ENCODE measurements at regions not wholly inside any gene's neighbourhood (a gene's known extent, or its start where the extent isn't known, plus 50 kb on each side); places are given as distances from the start of the nearest gene placed in this dataset.

- Mint-ChIP-seq H3K4me3 (ENCODE audit: low read depth) (no peak overlapping the region), H3K27me3 (peaks cover 5% of the 10 kb centered on the region), H3K36me3 (ENCODE audit: insufficient read depth) (no peaks in the 10 kb centered on the region), H3K9me3 (ENCODE audit: low read depth) (no peaks in the 10 kb centered on the region), H3K4me1 (ENCODE audit: low read depth) (no peaks in the 10 kb centered on the region), H3K27ac (no peak overlapping the region)
- no peak for DNase-seq (ENCODE audit: low spot score, unreplicated experiment)
- TF ChIP-seq CTCF (IDR thresholded peaks at IDR 0.05; ENCODE audit: unreplicated experiment): no peak
Measured at GRCh38 chr4:108287834-108288413, 119.2 kb upstream of the LEF1 start.

GRCh38 chr4:108280072-108280471 lies 111.3 kb upstream of the LEF1 start:
- no peak for DNase-seq (ENCODE audit: low spot score, unreplicated experiment)
- Mint-ChIP-seq H3K27me3 (no peaks in the 10 kb centered on the region), H3K4me3 (ENCODE audit: low read depth) (no peak overlapping the region), H3K36me3 (ENCODE audit: insufficient read depth) (no peaks in the 10 kb centered on the region), H3K9me3 (ENCODE audit: low read depth) (no peaks in the 10 kb centered on the region), H3K27ac (no peak overlapping the region), H3K4me1 (ENCODE audit: low read depth) (no peaks in the 10 kb centered on the region)
- TF ChIP-seq CTCF (IDR thresholded peaks at IDR 0.05; ENCODE audit: unreplicated experiment): no peak

- Mint-ChIP-seq H3K27me3 (no peaks in the 10 kb centered on the region), H3K27ac (no peak overlapping the region), H3K36me3 (ENCODE audit: insufficient read depth) (no peaks in the 10 kb centered on the region), H3K4me1 (ENCODE audit: low read depth) (peaks cover under 1% of the 10 kb centered on the region), H3K4me3 (ENCODE audit: low read depth) (no peak overlapping the region), H3K9me3 (ENCODE audit: low read depth) (no peaks in the 10 kb centered on the region)
- TF ChIP-seq CTCF (IDR thresholded peaks at IDR 0.05; ENCODE audit: unreplicated experiment): no peak
- DNase-seq (ENCODE audit: low spot score, unreplicated experiment): no peak
Measured at GRCh38 chr4:108276690-108277089, 108.0 kb upstream of the LEF1 start.

GRCh38 chr4:108272986-108273385 lies 104.3 kb upstream of the LEF1 start:
- Mint-ChIP-seq H3K4me3 (ENCODE audit: low read depth) (no peak overlapping the region), H3K36me3 (ENCODE audit: insufficient read depth) (no peaks in the 10 kb centered on the region), H3K27me3 (no peaks in the 10 kb centered on the region), H3K27ac (no peak overlapping the region), H3K4me1 (ENCODE audit: low read depth) (peaks cover 5% of the 10 kb centered on the region), H3K9me3 (ENCODE audit: low read depth) (no peaks in the 10 kb centered on the region)
- DNase-seq (ENCODE audit: low spot score, unreplicated experiment): no peak
- TF ChIP-seq CTCF (IDR thresholded peaks at IDR 0.05; ENCODE audit: unreplicated experiment): no peak

- H3K4me3 Mint-ChIP-seq (ENCODE audit: low read depth): no peak overlapping the region
- no peaks in the 10 kb centered on the region for H3K27me3 Mint-ChIP-seq
- H3K36me3 Mint-ChIP-seq (ENCODE audit: insufficient read depth): no peaks in the 10 kb centered on the region
- TF ChIP-seq CTCF (IDR thresholded peaks at IDR 0.05; ENCODE audit: unreplicated experiment): no peak
- no peak overlapping the region for H3K27ac Mint-ChIP-seq
- no peak for DNase-seq (ENCODE audit: low spot score, unreplicated experiment)
- peaks cover 5% of the 10 kb centered on the region for H3K4me1 Mint-ChIP-seq (ENCODE audit: low read depth)
- H3K9me3 Mint-ChIP-seq (ENCODE audit: low read depth): no peaks in the 10 kb centered on the region
Measured at GRCh38 chr4:108272561-108272960, 103.8 kb upstream of the LEF1 start.

Measured in progenitor cell of endocrine pancreas (in vitro differentiated cells).